A673 (cell line): ENCODE measurements at regions not wholly inside any gene's neighbourhood (a gene's known extent, or its start where the extent isn't known, plus 50 kb on each side); places are given as distances from the start of the nearest gene placed in this dataset.

ENCODE experiments used
- CTCF ChIP-seq: fragments of 300-800, 200-600 bp; sonication (generic); conservative IDR thresholded peaks from 2 replicates; pipeline ENCODE4 v1.5.1; 2017; ENCODE audit warnings: low read depth, mild to moderate bottlenecking, antibody characterized with exemption, low read length, moderate library complexity, mixed read lengths
- EZH2 ChIP-seq: fragments of 200-600 bp; sonication (generic); IDR thresholded peaks from 2 replicates; pipeline ENCODE4 v1.6.1; 2017; ENCODE audit warnings: borderline replicate concordance, low read depth, mild to moderate bottlenecking, mixed read lengths, antibody characterized with exemption, low read length; ENCODE audit not compliant: poor library complexity, severe bottlenecking

- TF ChIP-seq CTCF, result no peak
- TF ChIP-seq EZH2, result no peak
Measured at GRCh38 chr7:85521108-85521694, 334.3 kb upstream of the SEMA3D start.
